Mucosa of rectum (tissue), 2 donors: ENCODE measurements at regions not wholly inside any gene's neighbourhood (a gene's known extent, or its start where the extent isn't known, plus 50 kb on each side); places are given as distances from the start of the nearest gene placed in this dataset.

Experiments used
- H3K27ac ChIP-seq, 2 donors: one replicate each; pipeline ENCODE4 v1.7.0; 2013; ENCODE audit warnings: inconsistent platforms in 2 of 2, low read depth in 2 of 2, low read length in 2 of 2
- H3K27me3 ChIP-seq, 2 donors: one replicate each; pipeline ENCODE4 v1.7.0; 2013; ENCODE audit warnings: low read length in 2 of 2; ENCODE audit not compliant: control insufficient read depth in 2 of 2, insufficient read depth in 2 of 2
- H3K36me3 ChIP-seq, 2 donors: one replicate each; pipeline ENCODE4 v1.7.0; 2013; ENCODE audit warnings: low read length in 2 of 2; ENCODE audit not compliant: control insufficient read depth in 2 of 2, insufficient read depth in 2 of 2
- H3K4me1 ChIP-seq, 2 donors: one replicate each; pipeline ENCODE4 v1.7.0; 2013; ENCODE audit warnings: low read length in 2 of 2, mild to moderate bottlenecking in 1 of 2; ENCODE audit not compliant: control insufficient read depth in 2 of 2, insufficient read depth in 2 of 2
- H3K4me3 ChIP-seq, 2 donors: one replicate each; pipeline ENCODE4 v1.7.0; 2013; ENCODE audit warnings: low read length in 2 of 2
- H3K9ac ChIP-seq, 2 donors: one replicate each; pipeline ENCODE4 v1.7.0; 2013; ENCODE audit warnings: low read length in 2 of 2, low read depth in 1 of 2, mild to moderate bottlenecking in 1 of 2
- H3K9me3 ChIP-seq, 2 donors: one replicate each; pipeline ENCODE4 v1.7.0; 2013; ENCODE audit warnings: low read length in 2 of 2; ENCODE audit not compliant: control insufficient read depth in 2 of 2
- donor health status: healthy.
- donor health status: Normal muscosa, but diverticular disease.

- Histone ChIP-seq H3K9ac (peak overlapping the region; percentile 83), H3K36me3 (no peaks in the 10 kb centered on the region), H3K4me1 (peaks cover 4 to 6% of the 10 kb centered on the region in 2 donors), H3K27me3 (no peaks in the 10 kb centered on the region), H3K9me3 (no peaks in the 10 kb centered on the region), H3K4me3 (peak overlapping the region; percentile 78 to 91), H3K27ac (peak overlapping the region; percentile 94 to 95)
Measured at GRCh38 chr3:174441588-174442301, 417.4 kb upstream of the NAALADL2 start.

GRCh38 chr3:174442302-174442682, 416.8 kb upstream of the NAALADL2 start:
- Histone ChIP-seq H3K9me3 (no peaks in the 10 kb centered on the region), H3K36me3 (no peaks in the 10 kb centered on the region), H3K4me3 (peak overlapping the region; percentile 78 to 91), H3K27me3 (no peaks in the 10 kb centered on the region), H3K4me1 (peaks cover 4 to 6% of the 10 kb centered on the region in 2 donors), H3K27ac (no peak overlapping the region), H3K9ac (peak overlapping the region in 1 of 2 donors; percentile 83)

GRCh38 chr3:174444391-174444790, 414.7 kb upstream of the NAALADL2 start:
- no peaks in the 10 kb centered on the region for H3K27me3 ChIP-seq
- no peak overlapping the region for H3K4me3 ChIP-seq
- H3K4me1 ChIP-seq = peaks cover 0 to 4% of the 10 kb centered on the region in 2 donors
- H3K27ac ChIP-seq = no peak overlapping the region
- H3K9ac ChIP-seq = no peak overlapping the region
- peaks cover 0 to 2% of the 10 kb centered on the region in 2 donors for H3K9me3 ChIP-seq
- no peaks in the 10 kb centered on the region for H3K36me3 ChIP-seq

GRCh38 chr3:174457758-174458157, 401.4 kb upstream of the NAALADL2 start:
- Histone ChIP-seq H3K36me3 (no peaks in the 10 kb centered on the region), H3K4me3 (no peak overlapping the region), H3K27me3 (no peaks in the 10 kb centered on the region), H3K9me3 (peaks cover 0 to 3% of the 10 kb centered on the region in 2 donors), H3K4me1 (no peaks in the 10 kb centered on the region), H3K27ac (no peak overlapping the region), H3K9ac (no peak overlapping the region)

- H3K4me1 ChIP-seq = no peaks in the 10 kb centered on the region
- no peak overlapping the region for H3K27ac ChIP-seq
- no peaks in the 10 kb centered on the region for H3K36me3 ChIP-seq
- peaks cover 0 to 3% of the 10 kb centered on the region in 2 donors for H3K9me3 ChIP-seq
- no peaks in the 10 kb centered on the region for H3K27me3 ChIP-seq
- no peak overlapping the region for H3K4me3 ChIP-seq
- H3K9ac ChIP-seq = no peak overlapping the region
Measured at GRCh38 chr3:174460831-174461230, 398.3 kb upstream of the NAALADL2 start.

GRCh38 chr3:174462916-174463315, 396.2 kb upstream of the NAALADL2 start:
- no peak overlapping the region for H3K27ac ChIP-seq
- no peaks in the 10 kb centered on the region for H3K27me3 ChIP-seq
- H3K4me3 ChIP-seq = no peak overlapping the region
- H3K9ac ChIP-seq = no peak overlapping the region
- no peaks in the 10 kb centered on the region for H3K36me3 ChIP-seq
- no peaks in the 10 kb centered on the region for H3K9me3 ChIP-seq
- no peaks in the 10 kb centered on the region for H3K4me1 ChIP-seq

- Histone ChIP-seq H3K36me3 (no peaks in the 10 kb centered on the region), H3K27ac (no peak overlapping the region), H3K9ac (no peak overlapping the region), H3K4me3 (no peak overlapping the region), H3K4me1 (no peaks in the 10 kb centered on the region), H3K9me3 (no peaks in the 10 kb centered on the region), H3K27me3 (no peaks in the 10 kb centered on the region)
Measured at GRCh38 chr3:174465177-174465576, 394.0 kb upstream of the NAALADL2 start.

GRCh38 chr3:174466471-174467054, 392.6 kb upstream of the NAALADL2 start:
- Histone ChIP-seq H3K27ac (no peak overlapping the region), H3K4me1 (no peaks in the 10 kb centered on the region), H3K36me3 (no peaks in the 10 kb centered on the region), H3K9ac (no peak overlapping the region), H3K9me3 (no peaks in the 10 kb centered on the region), H3K4me3 (no peak overlapping the region), H3K27me3 (no peaks in the 10 kb centered on the region)

GRCh38 chr3:174477491-174477890, 381.6 kb upstream of the NAALADL2 start:
- no peak overlapping the region for H3K4me3 ChIP-seq
- no peak overlapping the region for H3K9ac ChIP-seq
- H3K4me1 ChIP-seq = no peaks in the 10 kb centered on the region
- H3K36me3 ChIP-seq = no peaks in the 10 kb centered on the region
- H3K27me3 ChIP-seq = no peaks in the 10 kb centered on the region
- H3K27ac ChIP-seq = no peak overlapping the region
- H3K9me3 ChIP-seq = no peaks in the 10 kb centered on the region

- Histone ChIP-seq H3K36me3 (no peaks in the 10 kb centered on the region), H3K27ac (no peak overlapping the region), H3K9ac (no peak overlapping the region), H3K27me3 (no peaks in the 10 kb centered on the region), H3K4me3 (no peak overlapping the region), H3K4me1 (no peaks in the 10 kb centered on the region), H3K9me3 (no peaks in the 10 kb centered on the region)
Measured at GRCh38 chr3:174480767-174481166, 378.4 kb upstream of the NAALADL2 start.
